ENCODE measurements at regions not wholly inside any gene's neighbourhood (a gene's known extent, or its start where the extent isn't known, plus 50 kb on each side); places are given as distances from the start of the nearest gene placed in this dataset.

- Histone ChIP-seq H3K56ac (ENCODE audit: insufficient read length, low read depth, low read length) (no peak overlapping the region), H2AFZ (ENCODE audit: low read length) (no peak overlapping the region), H2BK20ac (ENCODE audit: low read depth, low read length, poor library complexity, severe bottlenecking) (no peak overlapping the region), H3K18ac (ENCODE audit: insufficient read length, low read depth, low read length) (no peak overlapping the region), H2BK120ac (ENCODE audit: low read depth, low read length, poor library complexity, severe bottlenecking) (no peak overlapping the region), H3K4me1 (ENCODE audit: insufficient read depth, low read length) (no peaks in the 10 kb centered on the region; the same call in 1 of the 2 replicates), H2AK5ac (ENCODE audit: insufficient read length, low read length) (no peak overlapping the region), H3K27me3 (ENCODE audit: insufficient read depth, low read length) (no peaks in the 10 kb centered on the region), H3K14ac (ENCODE audit: insufficient read depth, low read length) (no peak overlapping the region), H2BK15ac (ENCODE audit: low read depth, low read length) (no peak overlapping the region), H4K8ac (replicated peaks; ENCODE audit: insufficient read length, low read depth, low read length) (no peak overlapping the region), H3K27ac (ENCODE audit: insufficient read length, low read depth, low read length) (no peak overlapping the region), H3K79me1 (ENCODE audit: insufficient read depth, low read depth, low read length, poor library complexity, severe bottlenecking) (no peaks in the 10 kb centered on the region), H4K91ac (ENCODE audit: insufficient read length, low read depth, low read length) (no peak overlapping the region), H3K79me2 (ENCODE audit: insufficient read depth, low read length) (no peaks in the 10 kb centered on the region), H2BK5ac (ENCODE audit: insufficient read length, low read length) (no peak overlapping the region), H3K4ac (ENCODE audit: low read depth, low read length) (no peak overlapping the region), H2BK12ac (ENCODE audit: insufficient read length, low read depth, low read length) (no peak overlapping the region), H3K9ac (ENCODE audit: extremely low read depth, insufficient read length, low read length) (no peak overlapping the region), H3K23ac (ENCODE audit: insufficient read length, low read depth, low read length) (no peak overlapping the region), H3T11ph (ENCODE audit: low read length) (no peak overlapping the region), H3K9me3 (ENCODE audit: control insufficient read depth, low read depth, low read length) (no peaks in the 10 kb centered on the region), H3K23me2 (ENCODE audit: insufficient read length, low read depth, low read length, poor library complexity, severe bottlenecking) (no peaks in the 10 kb centered on the region), H3K4me2 (ENCODE audit: insufficient read depth, insufficient read length, low read length) (no peak overlapping the region), H4K5ac (ENCODE audit: insufficient read length, low read depth, low read length) (no peak overlapping the region), H4K20me1 (ENCODE audit: control insufficient read depth, insufficient read depth, insufficient read length) (no peaks in the 10 kb centered on the region)
- Mint-ChIP-seq H3K27me3 (ENCODE audit: low read depth) (no peaks in the 10 kb centered on the region), H3K4me3 (no peak overlapping the region), H3K4me1 (peaks cover 7% of the 10 kb centered on the region in 2 experiments; a peak in 3 of 4 replicates), H3K9me3 (peaks cover 2 to 7% of the 10 kb centered on the region in 2 experiments; a peak in 4 of 5 replicates), H3K27ac (0 out of 7 replicates have a peak overlapping the region, but pooled peaks of 1 of the 3 experiments have one; percentile 21), H3K36me3 (ENCODE audit: insufficient read depth in 1 of 3, low read depth in 3 of 3) (peaks cover 0 to 4% (median 0%) of the 10 kb centered on the region in 3 experiments; a peak in 3 of 7 replicates)
- DNase-seq: no peak
- WGBS (ENCODE audit: extremely low coverage, insufficient read length, low lambda C conversion rate): no CpG with 5 or more reads among the region's 2 CpGs
- no peak for TF ChIP-seq CTCF (conservative IDR thresholded peaks at IDR 0.05)
These were observed 667.7 kb upstream of the IGFBP7 start for GRCh38 chr4:57777876-57778275.
